Stimulated activated CD8-positive, alpha-beta memory T cell treated with anti-CD3 and anti-CD28 coated beads, Interleukin-2, amount 100 ng/mL, for 48 hours (primary cell): ENCODE measurements at regions not wholly inside any gene's neighbourhood (a gene's known extent, or its start where the extent isn't known, plus 50 kb on each side); places are given as distances from the start of the nearest gene placed in this dataset.

Source experiments
- DNase-seq, 2 donors: peaks; one replicate each; pipeline ENCODE4 v3.0.0-alpha.2; 2020; ENCODE audit warnings: low read depth in 2 of 2

GRCh38 chr12:84741692-84742091, 170.9 kb downstream of the SLC6A15 start:
- DNase-seq, result no peak

DNA sequence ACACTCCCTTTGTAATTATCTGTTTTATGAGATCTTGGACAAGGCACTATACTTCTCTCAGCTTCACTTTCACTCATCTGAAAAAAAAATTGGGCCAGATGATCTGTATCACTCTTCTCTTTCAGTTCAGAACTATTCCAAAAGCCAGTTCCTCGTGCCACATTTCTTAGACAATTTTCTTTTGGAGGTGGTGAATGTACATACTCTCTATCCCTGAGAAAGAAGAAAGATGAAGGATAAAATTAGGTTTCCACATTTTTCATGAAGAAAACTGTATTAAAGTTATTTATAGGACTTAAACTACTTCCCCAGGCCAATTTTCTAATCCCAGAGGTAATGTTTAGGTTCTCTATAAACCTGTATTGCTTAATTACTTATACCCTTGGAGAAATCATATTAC, 171.6 kb downstream of the SLC6A15 start:
- no peak for DNase-seq

GRCh38 chr12:84740602-84741001, 172.0 kb downstream of the SLC6A15 start:
- no peak for DNase-seq

- DNase-seq, result no peak
Measured at GRCh38 chr12:84738481-84738972, 174.1 kb downstream of the SLC6A15 start.

- DNase-seq, result no peak
Measured at GRCh38 chr12:84732828-84733340, 179.7 kb downstream of the SLC6A15 start.

DNA sequence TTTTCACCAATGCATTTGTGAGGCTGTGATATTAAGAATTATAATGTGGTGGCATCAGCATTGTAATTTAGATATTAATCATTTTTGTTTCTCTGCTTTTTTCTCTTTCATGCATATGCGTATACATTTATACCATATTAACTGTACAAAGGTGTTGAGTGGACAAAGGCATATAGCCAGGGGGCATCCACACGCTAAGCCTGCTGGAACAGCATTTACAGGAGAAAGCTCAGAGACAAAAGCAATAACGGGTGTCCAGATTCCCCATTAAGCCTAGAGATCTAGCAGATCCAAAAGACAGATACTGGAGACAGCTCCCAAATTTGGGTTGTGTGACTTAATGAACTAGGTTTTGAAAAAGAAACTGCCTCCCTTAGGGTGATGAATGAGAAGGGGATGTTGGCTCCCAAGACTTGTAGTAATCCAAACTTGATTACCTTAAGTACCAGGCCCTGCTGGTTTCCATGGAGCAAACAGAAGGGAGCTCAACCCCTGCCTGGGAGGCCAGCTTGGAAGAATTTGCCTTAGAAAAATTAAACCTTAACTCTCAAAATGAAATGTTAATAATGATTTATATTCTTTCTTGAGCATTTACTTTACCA, 181.9 kb downstream of the SLC6A15 start:
- DNase-seq, result no peak

DNA sequence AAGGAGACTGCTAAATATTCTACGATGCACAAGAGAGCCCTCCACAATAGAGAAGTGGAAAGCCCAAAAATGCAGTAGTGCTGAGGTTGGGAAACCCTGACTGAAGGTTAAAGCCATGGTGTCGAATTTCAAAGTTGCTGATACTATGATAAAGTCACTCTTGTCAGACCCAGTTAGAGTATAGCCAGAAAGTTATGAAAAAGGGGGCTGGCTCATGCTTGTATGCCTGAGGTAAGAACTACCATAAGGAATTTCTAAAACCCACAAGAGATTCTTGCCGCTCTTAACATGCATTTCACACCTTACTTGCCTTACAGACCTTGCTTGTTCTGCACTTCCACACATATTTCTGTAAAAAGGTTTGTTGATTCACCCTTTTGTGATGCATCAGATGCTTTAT, 184.6 kb downstream of the SLC6A15 start:
- DNase-seq, result no peak

GRCh38 chr12:84726780-84727179, 185.8 kb downstream of the SLC6A15 start:
- DNase-seq, result no peak

DNA sequence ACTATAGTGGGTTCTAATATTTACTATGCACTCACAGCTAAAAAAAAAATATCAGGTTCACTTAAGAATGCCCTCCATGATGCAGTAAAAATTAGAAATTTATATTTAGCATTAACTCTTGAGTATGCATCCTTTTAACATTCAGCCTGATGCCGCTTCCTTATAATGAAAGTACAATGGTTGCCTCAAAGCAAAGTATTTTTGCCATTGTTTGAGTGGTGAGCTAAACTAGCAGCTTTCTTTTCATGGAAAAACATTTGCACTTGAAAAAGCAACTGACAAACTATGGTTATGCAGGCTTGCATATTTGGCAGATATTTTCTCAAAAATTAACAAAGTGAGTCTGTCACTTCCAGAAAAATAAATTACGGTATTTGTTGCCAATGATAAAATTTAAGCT, 188.6 kb downstream of the SLC6A15 start:
- no peak for DNase-seq

GRCh38 chr12:84719997-84720396, 192.6 kb downstream of the SLC6A15 start:
- no peak for DNase-seq

DNA sequence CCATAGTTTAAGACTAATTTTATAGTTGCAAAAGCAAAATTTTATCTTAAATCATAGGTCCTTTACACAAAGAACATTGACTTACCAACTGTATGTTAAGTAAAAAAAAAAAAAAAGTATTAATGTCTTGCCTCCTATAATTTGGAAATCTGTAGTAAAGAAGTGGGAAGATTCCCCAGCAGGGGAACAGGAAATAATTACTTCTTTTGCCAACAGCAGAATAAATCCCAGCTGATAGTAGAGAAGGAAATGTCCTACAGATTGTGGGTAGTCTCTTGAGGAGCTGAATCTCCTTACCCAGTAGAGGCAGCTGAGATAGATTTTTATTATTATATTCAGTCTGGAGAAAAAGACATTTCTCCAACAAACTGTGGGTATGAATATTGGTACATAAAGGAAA, 193.7 kb downstream of the SLC6A15 start:
- no peak for DNase-seq

GRCh38 chr12:84712747-84713146, 199.9 kb downstream of the SLC6A15 start:
- DNase-seq, result no peak

DNA sequence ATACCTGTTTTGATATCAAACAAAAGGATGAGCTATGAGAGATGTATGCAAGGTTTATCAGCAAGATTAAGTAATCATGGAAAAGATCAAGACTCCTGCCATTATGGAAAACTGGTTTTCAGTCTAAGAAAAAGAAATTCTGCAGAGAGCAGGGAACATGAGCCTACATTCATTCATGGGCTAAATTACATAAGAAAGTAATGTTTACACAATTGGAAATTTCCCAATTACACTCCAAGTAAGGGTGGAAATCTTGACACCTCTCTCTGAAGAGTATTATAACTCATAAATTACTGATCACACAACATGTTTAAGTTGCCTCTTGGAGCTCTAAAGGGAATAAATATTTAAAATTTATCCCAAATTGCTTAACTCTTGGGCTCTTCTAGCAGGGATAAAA, 206.2 kb downstream of the SLC6A15 start:
- DNase-seq, result no peak

DNA sequence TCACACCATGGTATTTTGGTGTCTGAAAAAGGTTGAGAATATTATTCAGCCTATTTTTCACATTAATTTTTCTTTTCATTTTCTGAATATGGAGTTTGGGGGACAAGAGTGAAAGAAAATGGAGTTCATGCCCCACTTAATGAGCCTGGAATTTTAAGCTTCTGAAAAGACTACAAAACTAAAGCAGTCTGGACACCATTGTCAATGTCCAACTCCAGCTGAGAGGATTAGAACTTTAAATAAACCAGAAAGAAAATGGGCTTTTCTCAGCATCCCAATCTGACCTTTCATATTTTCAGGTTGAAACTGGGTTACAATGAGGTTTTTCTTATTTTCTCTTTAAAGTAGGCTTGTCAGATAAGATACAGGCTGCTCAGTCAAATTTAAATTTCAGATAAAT, 207.7 kb downstream of the SLC6A15 start:
- DNase-seq, result no peak

DNA sequence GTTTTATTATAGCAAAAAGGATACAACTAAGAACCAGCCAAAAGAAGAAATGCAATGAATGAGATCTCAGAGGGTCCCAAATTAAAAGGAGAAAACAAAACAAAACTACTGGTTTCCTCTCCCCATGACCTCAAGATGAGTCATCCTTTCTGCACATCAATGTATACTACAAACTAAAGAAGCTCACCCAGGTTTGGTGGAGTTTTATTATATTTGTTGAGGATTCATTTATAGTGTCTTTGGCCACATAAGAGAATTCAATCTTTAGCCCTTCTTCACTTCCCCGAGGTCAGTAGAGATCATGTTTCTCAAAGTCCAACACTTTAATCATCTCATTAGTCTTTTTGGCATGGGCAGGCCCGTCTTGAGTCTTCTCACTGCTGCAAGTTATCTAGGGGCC, 210.6 kb downstream of the SLC6A15 start:
- DNase-seq, result no peak

DNA sequence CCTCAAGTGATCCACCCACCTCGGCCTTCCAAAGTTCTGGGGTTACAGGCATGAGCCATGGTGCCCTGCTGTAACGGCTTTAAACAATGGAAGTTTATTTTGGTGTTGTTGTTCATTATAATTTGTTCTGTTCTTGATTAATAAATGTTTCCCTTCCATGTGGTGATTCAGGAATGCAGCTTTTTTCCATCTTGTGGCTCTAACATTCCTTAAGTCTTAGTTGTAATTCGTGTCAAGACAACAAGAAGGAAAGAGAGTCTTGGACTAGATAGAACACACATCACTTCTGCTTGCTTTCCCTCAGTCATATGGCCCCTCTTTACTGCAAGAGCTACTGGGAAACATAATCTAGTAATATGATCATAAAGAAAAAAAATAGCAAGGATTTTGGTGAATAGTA, 211.6 kb downstream of the SLC6A15 start:
- no peak for DNase-seq

- no peak for DNase-seq
Measured at GRCh38 chr12:84698576-84699333, 213.8 kb downstream of the SLC6A15 start.

- DNase-seq, result no peak
Measured at GRCh38 chr12:84696908-84697540, 215.6 kb downstream of the SLC6A15 start.

DNA sequence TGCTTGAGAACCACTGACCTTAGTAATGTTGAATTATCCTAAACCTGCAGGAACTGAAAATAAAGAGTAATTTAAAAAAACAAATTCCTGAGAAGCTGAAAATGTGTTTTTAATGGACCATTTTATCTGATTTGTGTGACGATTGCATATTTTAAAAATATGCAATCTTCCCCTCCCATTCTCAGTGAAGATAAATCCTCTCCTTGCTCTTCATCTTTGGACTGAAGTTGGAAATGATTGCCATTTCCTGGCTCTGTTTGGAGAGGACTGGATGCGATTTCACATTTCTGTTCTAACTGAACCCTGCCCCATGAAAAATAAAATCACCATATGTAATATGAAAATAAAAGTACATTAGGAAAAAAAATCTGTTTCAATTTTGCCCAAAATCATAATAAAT, 216.3 kb downstream of the SLC6A15 start:
- no peak for DNase-seq

DNA sequence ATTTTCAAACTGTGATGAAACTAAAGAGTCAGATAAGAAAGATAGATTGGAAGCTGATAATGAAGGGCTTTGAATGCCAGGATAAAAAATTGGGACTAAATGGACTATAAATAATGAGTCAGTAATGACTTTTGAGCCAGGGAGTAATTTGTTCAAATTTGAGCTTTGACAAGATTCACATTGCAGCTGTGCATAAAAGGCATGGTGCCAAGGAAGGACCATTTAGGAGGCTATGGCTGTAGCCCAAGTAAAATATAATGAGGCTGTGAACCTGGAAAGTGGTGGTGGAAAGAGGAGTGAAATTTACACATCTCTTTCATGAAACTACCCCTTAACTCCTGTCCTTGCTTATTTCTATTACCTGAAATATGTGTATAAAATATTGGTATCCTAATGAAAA, 218.5 kb downstream of the SLC6A15 start:
- DNase-seq, result no peak

- DNase-seq, result no peak
Measured at GRCh38 chr12:84692071-84692470, 220.5 kb downstream of the SLC6A15 start.

DNA sequence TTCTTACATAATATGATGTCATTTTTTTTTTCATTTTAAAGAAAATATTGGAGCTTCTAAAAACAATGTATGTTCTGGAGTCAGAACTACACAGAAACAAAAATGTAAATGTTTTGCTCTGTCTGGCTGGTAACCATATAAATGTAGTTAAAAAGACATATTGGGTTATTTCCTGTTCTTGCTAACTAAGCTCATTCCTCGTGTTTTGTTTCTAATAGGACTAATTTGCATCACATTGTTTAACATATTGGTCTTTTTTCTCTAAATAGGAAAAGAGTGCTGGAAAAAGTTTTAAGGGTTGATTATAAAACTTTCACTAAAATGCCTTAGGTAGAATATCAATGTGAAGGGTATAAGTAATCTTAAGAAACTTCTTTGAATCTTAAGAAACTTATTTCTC, 221.3 kb downstream of the SLC6A15 start:
- DNase-seq, result no peak

- no peak for DNase-seq
Measured at GRCh38 chr12:84689638-84690037, 223.0 kb downstream of the SLC6A15 start.
